SK-N-MC (cell line): ENCODE measurements at regions not wholly inside any gene's neighbourhood (a gene's known extent, or its start where the extent isn't known, plus 50 kb on each side); places are given as distances from the start of the nearest gene placed in this dataset.

ENCODE experiments used
- EZH2 ChIP-seq: fragments of 200-600 bp; sonication (generic); IDR thresholded peaks from one replicate; pipeline ENCODE4 v1.6.1; 2017; ENCODE audit warnings: antibody characterized with exemption
- FOXP2 ChIP-seq: optimal IDR thresholded peaks from 2 replicates; pipeline ENCODE3; 2011; ENCODE audit warnings: mild to moderate bottlenecking, moderate library complexity; ENCODE audit not compliant: insufficient read depth; ENCODE audit errors: extremely low read length, control extremely low read depth
- POLR2AphosphoS5 ChIP-seq: IDR thresholded peaks from 2 replicates; pipeline ENCODE4 v1.6.1; 2012; ENCODE audit warnings: mild to moderate bottlenecking, low read depth, low read length, borderline replicate concordance

- TF ChIP-seq POLR2AphosphoS5 (no peak), EZH2 (no peak), FOXP2 (no peak)
Measured at GRCh38 chr4:188911707-188912106, 772.5 kb downstream of the TRIML1 start.
